ENCODE measurements at regions not wholly inside any gene's neighbourhood (a gene's known extent, or its start where the extent isn't known, plus 50 kb on each side); places are given as distances from the start of the nearest gene placed in this dataset.
"Not testable (repeated sequence)": the region's sequence is repeated elsewhere in the genome, so short reads cannot be mapped to it uniquely, and the experiment has no call there.

- H3K27ac ChIP-seq = no peak overlapping the region
- no peaks in the 10 kb centered on the region for H3K4me1 ChIP-seq
- H3K27me3 ChIP-seq = peaks cover 0 to 65% of the 10 kb centered on the region in 2 donors
- no peak for TF ChIP-seq CTCF (IDR thresholded peaks at IDR 0.05)
- H3K36me3 ChIP-seq = no peaks in the 10 kb centered on the region
- H3K9me3 ChIP-seq = no peaks in the 10 kb centered on the region
- DNase-seq = no peak
- H3K4me3 ChIP-seq = no peak overlapping the region
- intact Hi-C loops (cut with DNase I) = no loop called here
- no peak for ATAC-seq
Measured at GRCh38 chr20:30892541-30893345, 364.7 kb upstream of the DEFB115 start.

DNA sequence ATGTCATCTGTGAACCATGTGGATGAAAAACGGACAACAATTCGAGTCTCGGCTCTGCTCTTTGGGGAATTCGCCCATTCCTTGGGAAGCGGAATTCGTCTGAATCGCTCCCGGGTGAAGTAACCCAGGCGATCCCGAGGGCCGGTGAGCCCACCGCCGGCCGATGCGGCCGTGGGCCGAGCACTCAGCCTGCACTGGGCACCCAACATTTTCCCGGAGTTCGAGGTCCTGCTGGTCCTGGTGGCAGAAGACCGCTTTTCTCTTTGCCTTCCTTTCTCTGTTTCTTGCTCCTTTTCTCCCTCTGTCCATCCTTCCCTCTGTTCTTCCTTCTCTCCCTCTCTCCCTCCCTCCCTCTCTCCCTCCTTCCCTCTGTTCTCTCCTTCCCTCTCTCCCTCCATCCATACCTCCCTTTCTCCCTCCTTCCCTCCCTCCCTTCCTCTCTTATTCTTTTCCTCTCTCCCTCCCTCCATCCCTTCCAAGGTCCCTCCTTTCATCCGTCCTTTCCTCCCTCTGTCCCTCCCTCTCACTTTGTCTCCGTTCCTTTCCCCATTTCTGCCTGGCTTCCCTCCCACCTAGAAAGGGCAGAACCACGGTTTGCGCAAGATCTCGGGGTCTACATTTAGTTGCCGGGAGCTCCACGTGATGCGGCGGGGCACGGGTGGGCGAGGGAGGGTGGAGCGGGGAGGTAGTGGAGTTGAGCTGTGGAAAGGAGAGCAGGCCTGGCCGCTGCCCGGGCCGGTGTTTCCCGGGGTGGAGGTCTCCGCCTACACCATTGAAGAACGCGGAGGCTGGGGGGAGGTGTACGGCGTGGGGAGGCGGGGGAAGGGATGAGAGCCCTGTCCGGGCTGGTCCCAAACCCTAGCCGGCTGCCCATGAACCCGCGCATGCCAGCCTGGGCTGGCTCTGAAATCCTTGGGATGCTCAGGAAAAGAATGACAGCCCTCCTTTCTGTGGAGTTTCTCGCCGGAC, 363.8 kb upstream of the DEFB115 start:
- H3K36me3 ChIP-seq; intact Hi-C loops (cut with DNase I); DNase-seq; H3K4me3 ChIP-seq; H3K9me3 ChIP-seq; H3K27ac ChIP-seq; ATAC-seq; H3K4me1 ChIP-seq: not testable (repeated sequence)
- H3K27me3 ChIP-seq = peaks cover 0 to 67% of the 10 kb centered on the region in 2 donors

GRCh38 chr20:30894707-30895353, 362.6 kb upstream of the DEFB115 start:
- H3K27me3 ChIP-seq = peaks cover 0 to 76% of the 10 kb centered on the region in 2 donors
- H3K9me3 ChIP-seq; DNase-seq; H3K27ac ChIP-seq; H3K4me1 ChIP-seq; intact Hi-C loops (cut with DNase I); H3K4me3 ChIP-seq; ATAC-seq; H3K36me3 ChIP-seq: not testable (repeated sequence)

DNA sequence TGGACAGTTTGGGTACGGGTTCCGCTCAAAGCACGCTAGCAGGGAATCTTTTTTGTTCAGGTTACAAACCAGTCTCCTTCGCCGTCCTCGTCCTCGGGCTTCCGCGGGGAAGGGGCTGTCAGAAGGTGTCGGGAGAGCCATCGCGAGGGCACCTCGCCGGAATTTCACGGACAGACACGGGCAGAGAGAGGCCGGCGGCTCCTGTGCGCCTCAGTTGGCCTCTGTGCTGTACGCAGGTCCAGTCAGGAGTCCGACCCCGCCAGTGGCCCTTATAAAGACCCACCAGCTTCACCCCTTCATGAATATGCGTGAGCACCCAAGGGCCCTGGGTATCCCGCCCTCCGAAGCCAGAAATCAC, 362.1 kb upstream of the DEFB115 start:
- H3K27ac ChIP-seq; DNase-seq; H3K4me3 ChIP-seq; H3K36me3 ChIP-seq; H3K4me1 ChIP-seq; H3K9me3 ChIP-seq; ATAC-seq; intact Hi-C loops (cut with DNase I): not testable (repeated sequence)
- H3K27me3 ChIP-seq = peaks cover 0 to 81% of the 10 kb centered on the region in 2 donors

GRCh38 chr20:30899370-30900079, 357.9 kb upstream of the DEFB115 start:
- H3K27ac ChIP-seq; H3K4me3 ChIP-seq; H3K4me1 ChIP-seq; H3K9me3 ChIP-seq; intact Hi-C loops (cut with DNase I); ATAC-seq; H3K36me3 ChIP-seq: not testable (repeated sequence)
- DNase-seq = peak in 1 of 4 donors; percentile 10
- peaks cover 0 to 50% of the 10 kb centered on the region in 2 donors for H3K27me3 ChIP-seq

DNA sequence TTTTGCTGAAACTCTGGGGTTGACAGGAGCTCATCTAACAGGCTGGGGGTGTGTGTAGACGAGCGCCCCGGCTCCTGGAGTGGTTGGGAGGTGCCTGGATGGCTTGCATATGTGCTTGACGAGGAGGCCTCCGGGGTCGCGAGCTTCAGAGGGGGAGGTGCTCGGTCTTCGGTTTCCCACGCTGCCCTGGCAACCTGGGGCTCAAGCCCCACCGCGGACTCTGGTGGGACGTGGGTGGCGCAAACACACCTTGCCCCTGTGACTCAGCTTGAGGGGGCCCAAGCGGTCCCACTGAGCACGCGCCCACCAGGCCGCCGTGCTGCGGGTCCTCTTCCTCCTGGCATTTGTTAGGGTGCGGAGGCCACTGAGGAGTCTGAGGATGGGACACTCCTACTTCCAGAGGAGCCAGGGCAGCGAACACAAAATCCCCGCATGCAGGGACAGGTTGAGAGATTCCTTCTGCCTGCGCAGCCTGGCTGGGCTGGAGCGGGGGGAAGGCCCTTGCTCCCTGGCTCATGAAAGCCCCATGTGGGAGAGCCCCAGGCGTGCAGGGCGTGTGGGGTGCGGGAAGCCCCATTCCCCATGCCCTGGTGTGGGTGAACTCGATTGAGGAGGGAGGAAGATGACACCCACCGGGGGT, 357.3 kb upstream of the DEFB115 start:
- H3K36me3 ChIP-seq; DNase-seq; H3K27ac ChIP-seq; H3K4me3 ChIP-seq; H3K4me1 ChIP-seq; H3K9me3 ChIP-seq; intact Hi-C loops (cut with DNase I); ATAC-seq: not testable (repeated sequence)
- H3K27me3 ChIP-seq = peaks cover 0 to 43% of the 10 kb centered on the region in 2 donors

DNA sequence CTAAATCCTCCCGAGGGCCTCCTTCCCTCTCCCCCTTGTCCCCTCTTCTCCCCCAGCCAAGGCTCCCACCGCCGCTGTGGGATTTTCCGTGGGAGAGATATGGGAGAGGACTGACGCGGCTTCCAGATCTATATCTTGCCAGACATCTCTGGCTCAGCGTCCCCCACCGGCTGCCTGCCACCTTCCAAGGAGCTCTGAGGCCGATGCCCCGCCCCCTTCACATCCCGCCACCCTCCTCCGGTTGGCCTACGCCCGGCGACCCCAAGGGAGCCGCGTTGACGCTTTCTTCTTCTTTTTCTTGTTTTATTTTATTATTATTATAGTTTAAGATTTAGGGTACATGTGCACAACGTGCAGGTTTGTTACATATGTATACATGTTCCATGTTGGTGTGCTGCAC, 352.2 kb upstream of the DEFB115 start:
- H3K27me3 ChIP-seq; H3K4me1 ChIP-seq; H3K36me3 ChIP-seq; intact Hi-C loops (cut with DNase I); DNase-seq; H3K27ac ChIP-seq; ATAC-seq; H3K4me3 ChIP-seq: not testable (repeated sequence)
- H3K9me3 ChIP-seq = peaks cover 0 to 27% of the 10 kb centered on the region in 2 donors

All from left lung (tissue), 4 donors.